ENCODE measurements at regions not wholly inside any gene's neighbourhood (a gene's known extent, or its start where the extent isn't known, plus 50 kb on each side); places are given as distances from the start of the nearest gene placed in this dataset.

DNA sequence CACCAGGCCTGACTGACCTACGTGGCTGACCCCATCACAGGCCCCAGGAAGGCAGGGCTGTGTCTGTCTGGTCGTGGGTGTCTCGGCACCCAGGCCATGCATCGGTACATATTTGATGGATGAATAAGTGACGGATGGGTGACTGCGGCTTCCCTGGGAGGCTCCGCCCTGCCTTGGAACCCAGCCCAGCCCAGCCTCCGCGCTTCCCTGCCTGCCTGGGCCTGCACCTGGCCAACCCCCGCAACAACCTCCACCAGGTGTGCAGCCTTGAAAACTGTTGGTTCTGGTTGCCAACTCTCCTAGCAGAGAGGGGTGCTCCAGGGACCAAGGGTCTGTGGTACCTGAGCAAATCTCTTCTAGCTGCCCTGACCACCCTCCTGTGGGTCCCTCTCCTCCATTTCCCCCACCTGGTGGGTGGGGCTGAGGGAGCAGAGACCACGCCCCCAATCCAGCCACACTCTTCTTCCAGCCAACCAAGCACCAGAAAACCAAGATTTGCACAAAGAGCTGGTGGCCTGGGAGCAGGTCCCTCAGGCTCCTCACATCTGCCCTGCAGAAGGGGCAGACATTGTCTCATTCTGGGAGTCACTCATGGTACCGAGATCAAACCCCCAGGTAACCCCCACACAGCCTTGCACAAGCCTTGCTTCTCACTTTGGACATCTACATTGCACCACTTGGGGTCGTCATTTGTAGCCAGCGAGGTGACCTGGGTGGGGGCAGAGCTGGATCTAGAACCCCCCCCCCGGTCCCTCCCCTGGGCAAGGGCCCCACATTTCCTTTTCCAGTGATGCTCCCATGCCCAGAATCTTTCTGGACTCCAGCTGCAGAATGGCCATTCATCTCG, 100.6 kb upstream of the IER5L start:
- ChIA-PET CTCF (interaction anchor here (0.6 kb wide), 1 partner anchor 68 kb away, joined by 3 read pairs; no protein-coding TSS in a partner anchor), POLR2A (no interaction called here)

- ChIA-PET POLR2A (interaction anchor here (0.6 kb wide), 1 partner anchor 40 kb away, joined by 3 read pairs; no protein-coding TSS in a partner anchor), CTCF (interaction anchor here (0.9 kb wide), 1 partner anchor 11 kb away, joined by 3 read pairs; no protein-coding TSS in a partner anchor)
Measured at GRCh38 chr9:129276486-129277230, 98.6 kb upstream of the IER5L start.

DNA sequence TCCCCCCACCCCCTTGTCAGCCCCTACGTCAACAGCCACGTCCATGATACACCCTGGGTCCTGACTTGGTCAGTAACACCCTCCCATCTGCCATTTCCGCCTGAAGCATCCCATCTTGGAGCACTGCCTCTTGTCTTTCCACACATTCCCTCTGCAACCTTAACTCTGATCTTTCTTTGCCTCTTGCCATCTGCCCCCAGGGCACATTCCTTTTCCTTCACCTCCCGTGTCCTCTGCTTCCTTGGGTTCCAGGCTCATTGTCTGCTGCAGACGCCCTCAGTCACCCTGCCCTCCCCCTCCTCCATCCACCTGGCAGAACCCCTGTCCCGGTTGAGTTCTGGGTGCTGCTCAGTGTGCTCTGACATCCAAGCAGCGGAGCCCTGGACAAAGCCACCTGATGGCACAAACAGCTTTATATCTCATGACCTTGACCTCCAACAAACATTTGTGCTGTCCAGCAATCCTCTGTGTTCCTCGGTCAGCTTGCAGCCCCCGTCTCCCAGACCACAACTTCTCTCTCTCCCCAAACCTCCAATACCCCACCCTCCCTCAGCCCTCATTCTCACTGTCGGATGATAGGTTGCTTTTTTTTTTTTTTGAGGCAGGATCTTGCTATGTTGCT, 97.7 kb upstream of the IER5L start:
- POLR2A ChIA-PET, result no interaction called here

GRCh38 chr9:129273941-129274684, 96.1 kb upstream of the IER5L start:
- CTCF ChIA-PET, result interaction anchor here (1.4 kb wide), 1 partner anchor 142 kb away, joined by 5 read pairs; no protein-coding TSS in a partner anchor
- POLR2A ChIA-PET, result no interaction called here

More for the DNA sequence above, 97.7 kb upstream of the IER5L start:
- CTCF ChIA-PET, result interaction anchor here (0.9 kb wide), 1 partner anchor 12 kb away, joined by 3 read pairs; no protein-coding TSS in a partner anchor

GRCh38 chr9:129273136-129273895, 95.3 kb upstream of the IER5L start:
- CTCF ChIA-PET, result interaction anchor here (1.4 kb wide), 1 partner anchor 142 kb away, joined by 5 read pairs; no protein-coding TSS in a partner anchor
- POLR2A ChIA-PET, result no interaction called here

- CTCF ChIA-PET, result interaction anchor here (1.4 kb wide), 1 partner anchor 141 kb away, joined by 5 read pairs; no protein-coding TSS in a partner anchor
- POLR2A ChIA-PET, result no interaction called here
Measured at GRCh38 chr9:129272348-129273025, 94.4 kb upstream of the IER5L start.

DNA sequence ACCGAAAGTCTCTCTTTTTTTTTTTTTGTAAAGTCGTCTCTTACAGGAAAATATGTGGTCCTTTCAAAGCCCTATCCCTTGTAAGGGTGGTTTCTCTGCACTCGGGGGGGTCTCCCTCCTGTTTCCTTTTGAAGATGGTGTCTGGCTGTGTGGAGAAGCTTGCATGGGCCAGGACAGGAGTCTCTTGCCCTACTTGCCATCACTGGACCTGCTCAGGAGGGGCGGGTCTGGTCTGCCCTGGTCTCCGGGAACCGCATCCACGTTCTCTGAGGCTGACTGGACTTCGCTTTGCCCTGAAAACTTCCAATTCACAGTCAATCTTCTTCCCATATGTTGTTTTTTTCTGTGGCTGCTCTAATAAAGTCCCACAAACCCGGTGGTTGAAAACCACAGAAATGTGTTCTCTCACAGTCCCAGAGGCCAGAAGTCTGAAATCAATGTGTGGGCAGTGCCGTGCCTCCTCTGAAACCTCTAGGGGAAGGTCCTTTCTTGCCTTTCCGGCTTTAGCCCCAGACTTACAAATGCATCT, 92.9 kb upstream of the IER5L start:
- ChIA-PET CTCF (no interaction called here), POLR2A (interaction anchor here (0.7 kb wide), 1 partner anchor 132 kb away, joined by 3 read pairs; no protein-coding TSS in a partner anchor)

DNA sequence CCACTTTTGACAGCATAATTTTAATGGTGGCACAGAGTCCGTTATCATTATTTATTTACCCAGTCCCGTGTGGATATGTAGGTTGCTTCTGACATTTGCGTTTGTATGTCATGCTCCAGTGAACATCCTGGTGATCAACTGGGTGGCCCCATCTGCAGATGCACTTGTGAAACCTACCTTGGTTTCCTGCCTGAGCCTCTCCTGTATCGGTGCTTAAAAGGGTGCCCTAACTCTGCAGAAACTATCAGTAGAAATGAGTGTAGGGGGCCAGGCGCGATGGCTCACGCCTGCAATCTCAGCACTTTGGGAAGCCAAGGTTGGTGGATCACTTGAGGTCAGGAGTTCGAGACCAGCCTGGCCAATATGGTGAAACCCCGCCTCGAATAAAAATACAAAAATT, 92.1 kb upstream of the IER5L start:
- POLR2A ChIA-PET, result no interaction called here
- CTCF ChIA-PET, result no interaction called here

DNA sequence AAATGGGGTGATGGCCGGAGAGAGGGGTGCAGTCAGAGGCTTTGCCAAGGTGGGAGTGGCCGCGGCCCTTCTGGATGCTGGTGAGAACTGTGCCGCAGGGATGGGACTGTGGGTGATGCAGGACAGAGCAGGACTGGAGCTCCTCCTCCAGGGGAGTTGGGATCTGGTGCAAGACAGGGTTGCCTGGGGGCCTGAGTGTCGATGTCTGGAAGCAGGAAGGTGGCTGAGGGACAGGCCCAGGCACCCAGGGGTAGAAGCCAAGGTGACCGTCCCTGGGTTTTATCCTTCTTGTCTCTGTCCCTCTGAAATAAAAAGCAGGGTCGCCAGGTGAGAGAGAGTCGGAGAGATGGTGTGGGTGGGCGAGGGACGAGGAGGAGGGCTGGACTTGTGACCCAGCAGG, 89.1 kb upstream of the IER5L start:
- POLR2A ChIA-PET, result no interaction called here
- CTCF ChIA-PET, result no interaction called here

DNA sequence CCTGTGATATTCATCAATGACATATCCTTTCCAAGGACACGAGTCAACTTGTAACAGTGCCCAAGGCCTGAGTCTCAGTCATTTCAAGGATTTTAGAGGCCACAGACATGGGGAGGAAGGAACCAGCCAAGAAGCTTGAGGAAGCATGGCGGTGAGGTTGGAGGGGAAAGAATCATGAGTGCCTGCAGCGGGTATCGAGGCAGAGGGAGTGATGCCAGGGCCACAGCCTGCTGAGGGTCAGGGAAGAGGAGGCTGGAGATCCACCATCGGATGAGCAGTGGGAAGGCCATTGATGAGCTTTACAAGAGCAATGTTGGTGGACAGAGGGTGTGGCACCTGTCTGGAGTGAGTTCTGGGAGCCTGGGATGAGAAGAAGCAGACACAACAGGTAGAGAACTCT, 88.5 kb upstream of the IER5L start:
- ChIA-PET POLR2A (no interaction called here), CTCF (no interaction called here)

DNA sequence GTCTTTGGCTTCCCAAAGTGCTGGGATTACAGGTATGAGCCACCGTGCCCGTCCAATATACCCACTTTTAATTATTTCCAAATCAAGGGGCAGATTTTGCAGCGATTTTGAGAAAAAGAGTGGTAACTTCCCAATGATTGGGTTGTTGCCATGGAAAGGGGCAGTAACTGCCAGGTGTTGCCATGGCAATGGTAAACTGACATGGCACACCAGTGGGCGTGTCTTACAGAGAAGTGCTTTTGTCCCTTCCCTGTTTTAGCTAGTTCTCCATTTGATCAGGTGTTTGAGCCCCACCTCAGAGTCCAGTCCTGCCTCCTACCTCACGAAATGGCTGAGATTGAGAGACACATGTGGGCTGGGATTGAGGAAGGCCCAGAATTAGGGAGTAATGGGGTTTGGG, 86.3 kb upstream of the IER5L start:
- POLR2A ChIA-PET, result no interaction called here
- CTCF ChIA-PET, result no interaction called here

GRCh38 chr9:129263836-129264235, 85.8 kb upstream of the IER5L start:
- POLR2A ChIA-PET, result no interaction called here
- CTCF ChIA-PET, result no interaction called here

- POLR2A ChIA-PET, result no interaction called here
- CTCF ChIA-PET, result interaction anchor here (0.6 to 0.7 kb wide), 2 partner anchors 60 to 123 kb away, joined by 3 to 4 read pairs; no protein-coding TSS in a partner anchor
Measured at GRCh38 chr9:129262261-129262660, 84.2 kb upstream of the IER5L start.

GRCh38 chr9:129259375-129259774, 81.3 kb upstream of the IER5L start:
- ChIA-PET POLR2A (no interaction called here), CTCF (no interaction called here)

DNA sequence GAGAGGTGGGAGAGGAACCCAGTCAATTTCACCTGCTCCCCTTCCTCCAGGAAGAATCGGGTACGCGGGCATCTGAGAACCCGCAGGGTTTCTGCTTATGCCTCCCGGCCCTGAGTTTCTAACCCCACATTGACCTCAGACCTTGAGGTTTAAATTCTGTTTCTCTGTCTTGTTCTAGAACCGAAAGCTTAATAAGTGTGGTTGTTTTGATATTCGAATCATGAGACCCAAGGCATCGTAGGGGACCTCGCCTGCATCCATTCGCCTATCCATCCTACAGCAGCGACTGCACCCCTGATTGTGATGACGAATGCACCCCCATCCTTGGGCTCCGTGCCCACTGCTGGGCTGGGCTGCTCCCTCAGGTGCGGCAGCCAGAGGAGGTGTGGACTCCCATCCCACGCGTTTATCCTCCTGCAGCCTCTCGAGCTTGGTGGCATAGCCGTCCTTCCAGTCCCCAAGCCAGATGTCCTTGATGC, 80.8 kb upstream of the IER5L start:
- ChIA-PET CTCF (no interaction called here), POLR2A (no interaction called here)

DNA sequence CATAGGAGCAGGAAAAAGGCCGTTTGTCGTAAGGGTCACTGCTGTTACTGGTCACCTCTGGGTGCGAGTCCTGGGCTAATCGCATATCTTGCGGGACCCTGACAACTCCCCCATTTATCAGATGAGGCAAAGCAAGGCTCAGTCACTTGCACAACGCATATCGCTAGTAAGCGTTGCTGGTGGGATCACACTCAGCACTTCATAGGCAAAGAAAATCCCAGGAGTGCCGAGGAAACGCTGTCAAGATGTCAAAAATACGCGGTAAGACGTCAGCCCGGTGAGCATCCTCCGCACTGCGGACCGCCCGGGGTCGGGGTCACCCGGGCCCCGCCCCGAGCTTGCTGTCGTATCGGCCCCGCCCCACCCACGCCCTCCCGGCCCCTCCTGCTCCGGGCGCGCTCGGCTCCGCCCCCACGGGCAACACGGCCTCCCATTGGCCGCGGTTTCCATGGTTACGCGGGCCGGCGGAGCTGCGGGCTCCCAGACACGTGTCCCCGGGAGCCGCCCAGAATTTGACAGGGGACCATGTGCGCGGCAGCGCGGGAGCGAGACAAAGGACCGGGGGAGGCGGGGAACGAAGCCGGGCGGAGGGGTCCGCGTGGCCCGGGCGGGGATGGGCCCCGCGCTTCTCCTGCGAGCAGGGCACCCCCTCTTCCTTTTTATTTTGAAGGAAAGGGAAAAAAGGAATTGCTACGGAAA, 80.2 kb upstream of the IER5L start:
- CTCF ChIA-PET, result no interaction called here
- POLR2A ChIA-PET, result no interaction called here

- ChIA-PET CTCF (interaction anchor here (0.5 kb wide), 1 partner anchor 210 kb away, joined by 3 read pairs; no protein-coding TSS in a partner anchor), POLR2A (no interaction called here)
Measured at GRCh38 chr9:129256959-129257713, 79.1 kb upstream of the IER5L start.

All from activated CD8-positive, alpha-beta memory T cell treated with anti-CD3 and anti-CD28 coated beads for 36 hours (primary cell).